CD4-positive, alpha-beta memory T cell (primary cell): ENCODE measurements at regions not wholly inside any gene's neighbourhood (a gene's known extent, or its start where the extent isn't known, plus 50 kb on each side); places are given as distances from the start of the nearest gene placed in this dataset.

ENCODE experiments used
- CTCF ChIA-PET: fragments of 350-600 bp; sonication (Branson Sonifier 250); formaldehyde crosslinking; loops from one replicate; lab custom pipeline; 2021; ENCODE audit warnings: inconsistent platforms; ENCODE audit not compliant: partially characterized antibody; lab: Charles Lee
- POLR2A ChIA-PET: fragments of 350-600 bp; sonication (Branson Sonifier 250); formaldehyde crosslinking; loops from one replicate; lab custom pipeline; 2021; ENCODE audit not compliant: partially characterized antibody; lab: Charles Lee
- DNase-seq, 5 donors: peaks; one replicate each; pipeline versions ENCODE4 v3.0.0 to v3.0.0-alpha.2; 2020 to 2022; ENCODE audit warnings: mixed read lengths in 1 of 5
- H3K27ac ChIP-seq: one replicate; pipeline ENCODE4 v1.7.0; 2013; ENCODE audit warnings: low read depth, low read length
- H3K27me3 ChIP-seq: 2 replicates; pipeline ENCODE4 v1.7.0; 2013; ENCODE audit warnings: mild to moderate bottlenecking, low read length, moderate library complexity; ENCODE audit not compliant: insufficient read depth
- H3K36me3 ChIP-seq: 2 replicates; pipeline ENCODE4 v1.7.0; 2013; ENCODE audit warnings: mild to moderate bottlenecking, low read length, moderate library complexity; ENCODE audit not compliant: insufficient read depth
- H3K4me1 ChIP-seq: 2 replicates; pipeline ENCODE4 v1.7.0; 2013; ENCODE audit warnings: mild to moderate bottlenecking, low read length, moderate library complexity; ENCODE audit not compliant: insufficient read depth
- H3K4me3 ChIP-seq, 2 donors: one replicate each; pipeline ENCODE4 v1.7.0; 2013; ENCODE audit warnings: low read length in 2 of 2, mild to moderate bottlenecking in 1 of 2
- H3K9me3 ChIP-seq, 2 donors: one replicate each; pipeline ENCODE4 v1.7.0; 2013; ENCODE audit warnings: low read length in 2 of 2, control low read depth in 1 of 2; ENCODE audit not compliant: control insufficient read depth in 1 of 2
- H3K27ac Mint-ChIP-seq, 7 donors: one replicate each; pipeline ENCODE4 v1.8.0; 2020 to 2021; ENCODE audit warnings: mixed read lengths in 7 of 7, mild to moderate bottlenecking in 6 of 7, inconsistent platforms in 3 of 7, moderate library complexity in 3 of 7
- H3K27me3 Mint-ChIP-seq, 2 donors: one replicate each; pipeline ENCODE4 v1.8.0; 2020 to 2021; ENCODE audit warnings: mixed read lengths in 2 of 2
- H3K36me3 Mint-ChIP-seq, 2 donors: one replicate each; pipeline ENCODE4 v1.8.0; 2020 to 2021; ENCODE audit warnings: mixed read lengths in 2 of 2, inconsistent platforms in 1 of 2, mild to moderate bottlenecking in 1 of 2
- H3K4me1 Mint-ChIP-seq, 4 donors: one replicate each; pipeline ENCODE4 v1.8.0; 2020 to 2021; ENCODE audit warnings: mixed read lengths in 4 of 4, mild to moderate bottlenecking in 1 of 4
- H3K4me3 Mint-ChIP-seq, 8 donors: one replicate each; pipeline ENCODE4 v1.8.0; 2020 to 2021; ENCODE audit warnings: mixed read lengths in 8 of 8, mild to moderate bottlenecking in 7 of 8, moderate library complexity in 6 of 8, inconsistent platforms in 3 of 8
- H3K9me3 Mint-ChIP-seq, 8 donors: one replicate each; pipeline ENCODE4 v1.8.0; 2020 to 2021; ENCODE audit warnings: mixed read lengths in 8 of 8, mild to moderate bottlenecking in 5 of 8, inconsistent platforms in 3 of 8, moderate library complexity in 1 of 8
- intact Hi-C: fragments of 100-400 bp; cut with micrococcal nuclease; formaldehyde crosslinking; loops from one replicate; pipeline ENCODE4 v1.15.1; 2023

- Histone ChIP-seq H3K27me3 (no peaks in the 10 kb centered on the region), H3K27ac (no peak overlapping the region), H3K4me1 (no peaks in the 10 kb centered on the region), H3K4me3 (no peak overlapping the region), H3K36me3 (no peaks in the 10 kb centered on the region), H3K9me3 (no peaks in the 10 kb centered on the region)
- CTCF ChIA-PET = no interaction called here
- no peak for DNase-seq
- Mint-ChIP-seq H3K4me3 (no peak overlapping the region), H3K9me3 (no peaks in the 10 kb centered on the region), H3K36me3 (no peaks in the 10 kb centered on the region), H3K27ac (no peak overlapping the region), H3K27me3 (peaks cover 4 to 16% of the 10 kb centered on the region in 2 donors), H3K4me1 (no peaks in the 10 kb centered on the region)
- POLR2A ChIA-PET = no interaction called here
- intact Hi-C loops = no loop called here
These were observed 515.7 kb downstream of the RPS24 start for GRCh38 chr10:78549140-78549935.

GRCh38 chr10:78550090-78550489 is 516.4 kb downstream of the RPS24 start:
- Histone ChIP-seq H3K27me3 (no peaks in the 10 kb centered on the region), H3K36me3 (no peaks in the 10 kb centered on the region), H3K27ac (no peak overlapping the region), H3K4me1 (no peaks in the 10 kb centered on the region), H3K4me3 (no peak overlapping the region), H3K9me3 (no peaks in the 10 kb centered on the region)
- ChIA-PET CTCF (no interaction called here), POLR2A (no interaction called here)
- H3K4me3 Mint-ChIP-seq = no peak overlapping the region
- peaks cover 0 to 4% (median 0%) of the 10 kb centered on the region in 8 donors for H3K9me3 Mint-ChIP-seq
- H3K27ac Mint-ChIP-seq = no peak overlapping the region
- H3K4me1 Mint-ChIP-seq = no peaks in the 10 kb centered on the region
- intact Hi-C loops = no loop called here
- no peak for DNase-seq
- no peaks in the 10 kb centered on the region for H3K36me3 Mint-ChIP-seq
- H3K27me3 Mint-ChIP-seq = peaks cover 4 to 21% of the 10 kb centered on the region in 2 donors

GRCh38 chr10:78550716-78551115 is 517.1 kb downstream of the RPS24 start:
- H3K4me3 ChIP-seq = no peak overlapping the region
- intact Hi-C loops = no loop called here
- Mint-ChIP-seq H3K27ac (no peak overlapping the region), H3K9me3 (peaks cover 0 to 4% (median 0%) of the 10 kb centered on the region in 8 donors), H3K4me1 (no peaks in the 10 kb centered on the region), H3K27me3 (peaks cover 4 to 21% of the 10 kb centered on the region in 2 donors), H3K4me3 (no peak overlapping the region), H3K36me3 (no peaks in the 10 kb centered on the region)
- no peaks in the 10 kb centered on the region for H3K27me3 ChIP-seq
- no peaks in the 10 kb centered on the region for H3K9me3 ChIP-seq
- no peaks in the 10 kb centered on the region for H3K36me3 ChIP-seq
- no peak overlapping the region for H3K27ac ChIP-seq
- no peak for DNase-seq
- no peaks in the 10 kb centered on the region for H3K4me1 ChIP-seq
- ChIA-PET POLR2A (no interaction called here), CTCF (no interaction called here)

GRCh38 chr10:78551184-78552005 is 517.4 kb upstream of the ZMIZ1 start:
- no peaks in the 10 kb centered on the region for H3K9me3 ChIP-seq
- Mint-ChIP-seq H3K9me3 (peaks cover 0 to 4% (median 0%) of the 10 kb centered on the region in 8 donors), H3K27ac (peak overlapping the region in 1 of 7 donors; percentile 9), H3K36me3 (no peaks in the 10 kb centered on the region), H3K27me3 (peaks cover 4 to 21% of the 10 kb centered on the region in 2 donors), H3K4me1 (no peaks in the 10 kb centered on the region), H3K4me3 (peak overlapping the region in 1 of 8 donors; percentile 7)
- H3K27me3 ChIP-seq = no peaks in the 10 kb centered on the region
- POLR2A ChIA-PET = no interaction called here
- no peak for DNase-seq
- intact Hi-C loops = no loop called here
- H3K27ac ChIP-seq = no peak overlapping the region
- no peak overlapping the region for H3K4me3 ChIP-seq
- CTCF ChIA-PET = no interaction called here
- H3K4me1 ChIP-seq = no peaks in the 10 kb centered on the region
- no peaks in the 10 kb centered on the region for H3K36me3 ChIP-seq

GRCh38 chr10:78552261-78552811 is 516.4 kb upstream of the ZMIZ1 start:
- Histone ChIP-seq H3K27me3 (no peaks in the 10 kb centered on the region), H3K4me1 (no peaks in the 10 kb centered on the region), H3K27ac (no peak overlapping the region), H3K36me3 (no peaks in the 10 kb centered on the region), H3K9me3 (no peaks in the 10 kb centered on the region), H3K4me3 (no peak overlapping the region)
- no peak for DNase-seq
- Mint-ChIP-seq H3K27me3 (peaks cover 4 to 21% of the 10 kb centered on the region in 2 donors), H3K27ac (no peak overlapping the region), H3K4me3 (no peak overlapping the region), H3K4me1 (no peaks in the 10 kb centered on the region), H3K9me3 (peaks cover 0 to 4% (median 0%) of the 10 kb centered on the region in 8 donors), H3K36me3 (no peaks in the 10 kb centered on the region)
- ChIA-PET CTCF (interaction anchor here (1.3 kb wide), 1 partner anchor 10 kb away, joined by 3 read pairs; no protein-coding TSS in a partner anchor), POLR2A (no interaction called here)
- intact Hi-C loops = no loop called here

GRCh38 chr10:78553792-78554191 is 515.0 kb upstream of the ZMIZ1 start:
- Histone ChIP-seq H3K27ac (no peak overlapping the region), H3K4me1 (no peaks in the 10 kb centered on the region), H3K9me3 (no peaks in the 10 kb centered on the region), H3K36me3 (no peaks in the 10 kb centered on the region), H3K27me3 (no peaks in the 10 kb centered on the region), H3K4me3 (no peak overlapping the region)
- Mint-ChIP-seq H3K4me1 (no peaks in the 10 kb centered on the region), H3K4me3 (no peak overlapping the region), H3K9me3 (peaks cover 0 to 4% (median 0%) of the 10 kb centered on the region in 8 donors), H3K27ac (no peak overlapping the region), H3K27me3 (peaks cover 0 to 13% of the 10 kb centered on the region in 2 donors), H3K36me3 (no peaks in the 10 kb centered on the region)
- CTCF ChIA-PET = no interaction called here
- POLR2A ChIA-PET = no interaction called here
- DNase-seq = no peak
- intact Hi-C loops = no loop called here

GRCh38 chr10:78555128-78555527 is 513.6 kb upstream of the ZMIZ1 start:
- Mint-ChIP-seq H3K27ac (no peak overlapping the region), H3K9me3 (peaks cover 0 to 4% (median 0%) of the 10 kb centered on the region in 8 donors), H3K4me3 (no peak overlapping the region), H3K36me3 (no peaks in the 10 kb centered on the region), H3K27me3 (peaks cover 0 to 10% of the 10 kb centered on the region in 2 donors), H3K4me1 (no peaks in the 10 kb centered on the region)
- ChIA-PET CTCF (no interaction called here), POLR2A (no interaction called here)
- DNase-seq = no peak
- H3K36me3 ChIP-seq = no peaks in the 10 kb centered on the region
- no peaks in the 10 kb centered on the region for H3K9me3 ChIP-seq
- no peak overlapping the region for H3K27ac ChIP-seq
- H3K27me3 ChIP-seq = no peaks in the 10 kb centered on the region
- H3K4me3 ChIP-seq = no peak overlapping the region
- no peaks in the 10 kb centered on the region for H3K4me1 ChIP-seq
- intact Hi-C loops = no loop called here
